GM21619 (cell line): ENCODE measurements at regions not wholly inside any gene's neighbourhood (a gene's known extent, or its start where the extent isn't known, plus 50 kb on each side); places are given as distances from the start of the nearest gene placed in this dataset.
"Not testable (repeated sequence)": the region's sequence is repeated elsewhere in the genome, so short reads cannot be mapped to it uniquely, and the experiment has no call there.

Experiments
- ATAC-seq: cut with Tn5 transposase; IDR thresholded peaks from one replicate; pipeline ENCODE4 v1.9.1; 2021; ENCODE audit not compliant: unreplicated experiment

- no peak for ATAC-seq
These were observed 393.8 kb downstream of the SMOC2 start for GRCh38 chr6:168834801-168835200.

GRCh38 chr6:168834042-168834587, 393.1 kb downstream of the SMOC2 start:
- ATAC-seq = no peak

- no peak for ATAC-seq
These were observed 387.8 kb downstream of the SMOC2 start for GRCh38 chr6:168828800-168829199.

GRCh38 chr6:168828035-168828434, 387.1 kb downstream of the SMOC2 start:
- ATAC-seq = no peak

- no peak for ATAC-seq
These were observed 386.5 kb downstream of the SMOC2 start for GRCh38 chr6:168827586-168827871.

GRCh38 chr6:168826726-168827585, 386.0 kb downstream of the SMOC2 start:
- no peak for ATAC-seq

- ATAC-seq = no peak
These were observed 385.1 kb downstream of the SMOC2 start for GRCh38 chr6:168826078-168826390.

- ATAC-seq = no peak
These were observed 384.5 kb downstream of the SMOC2 start for GRCh38 chr6:168825226-168826077.

- ATAC-seq = no peak
These were observed 382.6 kb downstream of the SMOC2 start for GRCh38 chr6:168823397-168824212.

- ATAC-seq = no peak
These were observed 381.4 kb downstream of the SMOC2 start for GRCh38 chr6:168822376-168822775.

GRCh38 chr6:168819546-168819945, 378.6 kb downstream of the SMOC2 start:
- ATAC-seq = no peak

- no peak for ATAC-seq
These were observed 376.7 kb downstream of the SMOC2 start for GRCh38 chr6:168817558-168818159.

- no peak for ATAC-seq
These were observed 374.2 kb downstream of the SMOC2 start for GRCh38 chr6:168815229-168815628.

GRCh38 chr6:168808232-168808631, 367.2 kb downstream of the SMOC2 start:
- no peak for ATAC-seq

GRCh38 chr6:168804331-168804730, 363.3 kb downstream of the SMOC2 start:
- ATAC-seq = no peak

- no peak for ATAC-seq
These were observed 362.9 kb downstream of the SMOC2 start for GRCh38 chr6:168803874-168804273.

GRCh38 chr6:168799067-168799466, 358.1 kb downstream of the SMOC2 start:
- ATAC-seq = no peak

- ATAC-seq = no peak
These were observed 355.1 kb downstream of the SMOC2 start for GRCh38 chr6:168796106-168796505.

GRCh38 chr6:168795611-168796010, 354.6 kb downstream of the SMOC2 start:
- not testable (repeated sequence) for ATAC-seq

GRCh38 chr6:168794491-168794890, 353.5 kb downstream of the SMOC2 start:
- no peak for ATAC-seq

GRCh38 chr6:168793649-168794048, 352.7 kb downstream of the SMOC2 start:
- no peak for ATAC-seq
